Prostate gland (tissue), 2 donors: ENCODE measurements at regions not wholly inside any gene's neighbourhood (a gene's known extent, or its start where the extent isn't known, plus 50 kb on each side); places are given as distances from the start of the nearest gene placed in this dataset.

Experiments used
- DNase-seq: peaks from one replicate; pipeline ENCODE4 v3.0.0-alpha.2; 2019; ENCODE audit warnings: low spot score
- H3K27ac ChIP-seq, 2 donors: fragments of 200-600 bp; sonication (generic); 2 replicates each; pipeline ENCODE4 v1.5.1; 2017 to 2019
- H3K27me3 ChIP-seq: fragments of 200-600 bp; sonication (generic); replicated peaks from 2 replicates; pipeline ENCODE4 v1.5.1; 2019; ENCODE audit not compliant: insufficient read depth
- H3K36me3 ChIP-seq, 2 donors: fragments of 200-600 bp; sonication (generic); 1 replicate in 1 of 2; 2 replicates in 1 of 2; pipeline versions ENCODE4 v1.5.1 to v1.8.1; 2017 to 2019
- H3K4me1 ChIP-seq: fragments of 200-600 bp; sonication (generic); replicated peaks from 2 replicates; pipeline ENCODE4 v1.5.1; 2019
- H3K4me3 ChIP-seq, 2 donors: fragments of 200-600 bp; sonication (generic); 2 replicates each; pipeline ENCODE4 v1.5.1; 2017 to 2019
- H3K9me3 ChIP-seq: fragments of 200-600 bp; sonication (generic); 2 replicates; pipeline ENCODE4 v1.5.1; 2017
- POLR2A ChIP-seq: fragments of 450-650 bp; IDR thresholded peaks from one replicate; pipeline ENCODE4 v1.6.1; 2016; ENCODE audit warnings: antibody characterized with exemption, mild to moderate bottlenecking
- POLR2AphosphoS5 ChIP-seq: sonication (generic); formaldehyde crosslinking; IDR thresholded peaks from one replicate; pipeline ENCODE4 v1.6.1; 2017; ENCODE audit warnings: antibody characterized with exemption
- WGBS: methylation state at CpG from one replicate; pipeline ENCODE4 v1.1.5; 2018; 5-methylcytosine and 5-hydroxymethylcytosine counted together
- intact Hi-C: fragments of 100-400 bp; cut with DNase I; formaldehyde crosslinking; loops from one replicate; pipeline ENCODE4 v1.14.2; 2022
- TF ChIP-seq, protein P1 (sequence below), 4 experiments: fragments of 200-600 bp in 2 of 4; fragments of 450-650 bp in 2 of 4; sonication (generic) in 2 of 4; IDR thresholded peaks; 1 replicate in 3 of 4; 2 replicates in 1 of 4; pipeline ENCODE4 v1.5.1; 2016 to 2019; ENCODE audit warnings: antibody characterized with exemption in 4 of 4, mild to moderate bottlenecking in 2 of 4, moderate library complexity in 2 of 4

GRCh38 chr5:164051745-164052144 is 546.3 kb downstream of the MAT2B start:
- no peak for DNase-seq
- Histone ChIP-seq H3K4me1 (no peaks in the 10 kb centered on the region), H3K27me3 (no peaks in the 10 kb centered on the region), H3K36me3 (no peaks in the 10 kb centered on the region), H3K9me3 (no peaks in the 10 kb centered on the region), H3K4me3 (no peak overlapping the region), H3K27ac (no peak overlapping the region)
- WGBS: 61% methylated on average over 1 of the region's 1 CpG
- intact Hi-C loops: no loop called here
- TF ChIP-seq POLR2A (no peak), POLR2AphosphoS5 (no peak)
- TF ChIP-seq, protein P1, sequence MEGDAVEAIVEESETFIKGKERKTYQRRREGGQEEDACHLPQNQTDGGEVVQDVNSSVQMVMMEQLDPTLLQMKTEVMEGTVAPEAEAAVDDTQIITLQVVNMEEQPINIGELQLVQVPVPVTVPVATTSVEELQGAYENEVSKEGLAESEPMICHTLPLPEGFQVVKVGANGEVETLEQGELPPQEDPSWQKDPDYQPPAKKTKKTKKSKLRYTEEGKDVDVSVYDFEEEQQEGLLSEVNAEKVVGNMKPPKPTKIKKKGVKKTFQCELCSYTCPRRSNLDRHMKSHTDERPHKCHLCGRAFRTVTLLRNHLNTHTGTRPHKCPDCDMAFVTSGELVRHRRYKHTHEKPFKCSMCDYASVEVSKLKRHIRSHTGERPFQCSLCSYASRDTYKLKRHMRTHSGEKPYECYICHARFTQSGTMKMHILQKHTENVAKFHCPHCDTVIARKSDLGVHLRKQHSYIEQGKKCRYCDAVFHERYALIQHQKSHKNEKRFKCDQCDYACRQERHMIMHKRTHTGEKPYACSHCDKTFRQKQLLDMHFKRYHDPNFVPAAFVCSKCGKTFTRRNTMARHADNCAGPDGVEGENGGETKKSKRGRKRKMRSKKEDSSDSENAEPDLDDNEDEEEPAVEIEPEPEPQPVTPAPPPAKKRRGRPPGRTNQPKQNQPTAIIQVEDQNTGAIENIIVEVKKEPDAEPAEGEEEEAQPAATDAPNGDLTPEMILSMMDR (IDR thresholded peaks at IDR 0.05): no peak

GRCh38 chr5:164052536-164053093 is 547.2 kb downstream of the MAT2B start:
- 55% methylated on average over 3 of the region's 3 CpGs for WGBS
- intact Hi-C loops: no loop called here
- Histone ChIP-seq H3K36me3 (no peaks in the 10 kb centered on the region), H3K4me3 (no peak overlapping the region), H3K27ac (no peak overlapping the region), H3K9me3 (no peaks in the 10 kb centered on the region), H3K27me3 (no peaks in the 10 kb centered on the region), H3K4me1 (no peaks in the 10 kb centered on the region)
- TF ChIP-seq POLR2AphosphoS5: no peak
- TF ChIP-seq, protein P1 (IDR thresholded peaks at IDR 0.05): no peak
- DNase-seq: no peak

- Histone ChIP-seq H3K27me3 (no peaks in the 10 kb centered on the region), H3K4me1 (no peaks in the 10 kb centered on the region), H3K27ac (no peak overlapping the region), H3K36me3 (no peaks in the 10 kb centered on the region), H3K9me3 (no peaks in the 10 kb centered on the region), H3K4me3 (no peak overlapping the region)
- TF ChIP-seq POLR2AphosphoS5 (no peak), POLR2A (no peak)
- TF ChIP-seq, protein P1 (IDR thresholded peaks at IDR 0.05): no peak
- DNase-seq: no peak
- WGBS: 76% methylated on average over 1 of the region's 1 CpG
- intact Hi-C loops: no loop called here
Observed at GRCh38 chr5:164053123-164053522, 547.7 kb downstream of the MAT2B start.

GRCh38 chr5:164054461-164054860 is 549.0 kb downstream of the MAT2B start:
- Histone ChIP-seq H3K27ac (no peak overlapping the region), H3K9me3 (no peaks in the 10 kb centered on the region), H3K27me3 (no peaks in the 10 kb centered on the region), H3K4me3 (no peak overlapping the region), H3K4me1 (no peaks in the 10 kb centered on the region), H3K36me3 (no peaks in the 10 kb centered on the region)
- DNase-seq: no peak
- WGBS: 70% methylated on average over 2 of the region's 2 CpGs
- TF ChIP-seq POLR2AphosphoS5 (no peak), POLR2A (no peak)
- TF ChIP-seq, protein P1 (IDR thresholded peaks at IDR 0.05): no peak
- intact Hi-C loops: no loop called here

DNA sequence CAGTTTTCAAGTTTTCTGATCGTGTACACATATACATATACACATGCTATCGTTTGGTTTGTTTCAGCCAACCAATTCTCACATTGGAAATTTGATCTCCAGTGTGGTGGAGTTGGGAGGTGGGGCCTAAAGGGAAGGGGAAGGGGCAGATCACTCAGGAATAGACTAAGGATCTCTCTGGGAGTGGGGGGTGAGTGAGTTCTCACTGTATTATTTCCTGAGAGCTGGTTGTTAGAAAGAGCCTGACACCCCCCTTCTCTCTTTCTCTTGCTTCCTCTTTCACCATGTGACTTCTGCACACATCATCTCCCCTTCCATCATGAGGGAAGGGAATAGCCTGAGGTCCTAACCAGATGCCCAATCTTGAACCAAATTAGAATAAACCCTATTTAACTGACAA is 551.7 kb downstream of the MAT2B start:
- intact Hi-C loops: no loop called here
- Histone ChIP-seq H3K27ac (no peak overlapping the region), H3K4me3 (no peak overlapping the region), H3K9me3 (no peaks in the 10 kb centered on the region), H3K27me3 (no peaks in the 10 kb centered on the region), H3K4me1 (no peaks in the 10 kb centered on the region), H3K36me3 (no peaks in the 10 kb centered on the region)
- TF ChIP-seq POLR2A (no peak), POLR2AphosphoS5 (no peak)
- TF ChIP-seq, protein P1 (IDR thresholded peaks at IDR 0.05): no peak
- 87% methylated on average over 2 of the region's 2 CpGs for WGBS
- DNase-seq: no peak
